ENCODE measurements at regions not wholly inside any gene's neighbourhood (a gene's known extent, or its start where the extent isn't known, plus 50 kb on each side); places are given as distances from the start of the nearest gene placed in this dataset.

- TF ChIP-seq, protein P1, sequence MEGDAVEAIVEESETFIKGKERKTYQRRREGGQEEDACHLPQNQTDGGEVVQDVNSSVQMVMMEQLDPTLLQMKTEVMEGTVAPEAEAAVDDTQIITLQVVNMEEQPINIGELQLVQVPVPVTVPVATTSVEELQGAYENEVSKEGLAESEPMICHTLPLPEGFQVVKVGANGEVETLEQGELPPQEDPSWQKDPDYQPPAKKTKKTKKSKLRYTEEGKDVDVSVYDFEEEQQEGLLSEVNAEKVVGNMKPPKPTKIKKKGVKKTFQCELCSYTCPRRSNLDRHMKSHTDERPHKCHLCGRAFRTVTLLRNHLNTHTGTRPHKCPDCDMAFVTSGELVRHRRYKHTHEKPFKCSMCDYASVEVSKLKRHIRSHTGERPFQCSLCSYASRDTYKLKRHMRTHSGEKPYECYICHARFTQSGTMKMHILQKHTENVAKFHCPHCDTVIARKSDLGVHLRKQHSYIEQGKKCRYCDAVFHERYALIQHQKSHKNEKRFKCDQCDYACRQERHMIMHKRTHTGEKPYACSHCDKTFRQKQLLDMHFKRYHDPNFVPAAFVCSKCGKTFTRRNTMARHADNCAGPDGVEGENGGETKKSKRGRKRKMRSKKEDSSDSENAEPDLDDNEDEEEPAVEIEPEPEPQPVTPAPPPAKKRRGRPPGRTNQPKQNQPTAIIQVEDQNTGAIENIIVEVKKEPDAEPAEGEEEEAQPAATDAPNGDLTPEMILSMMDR (IDR thresholded peaks at IDR 0.05), result no peak
- TF ChIP-seq POLR2A (IDR thresholded peaks at IDR 0.05), result no peak
Measured at GRCh38 chr20:10111959-10112250, 77.1 kb downstream of the ANKEF1 start.

Measured in right lobe of liver (tissue), 4 donors.